Heart left ventricle (tissue), 13 donors: ENCODE measurements at regions not wholly inside any gene's neighbourhood (a gene's known extent, or its start where the extent isn't known, plus 50 kb on each side); places are given as distances from the start of the nearest gene placed in this dataset.
"Not testable (repeated sequence)": the region's sequence is repeated elsewhere in the genome, so short reads cannot be mapped to it uniquely, and the experiment has no call there.

Experiments used
- POLR2A ChIP-seq, 2 donors: fragments of 450-650 bp; IDR thresholded peaks; one replicate each; pipeline ENCODE4 v1.6.1; 2017; ENCODE audit warnings: antibody characterized with exemption in 2 of 2, mild to moderate bottlenecking in 2 of 2, moderate library complexity in 2 of 2
- TF ChIP-seq, protein P1 (sequence below), 12 donors: fragments of 200-600 bp; sonication (generic) in 4 of 12; IDR thresholded peaks; one replicate each; pipeline versions ENCODE4 v1.5.0 to v1.8.0; 2018 to 2022; ENCODE audit warnings: antibody characterized with exemption in 12 of 12, mild to moderate bottlenecking in 5 of 12
- donor health status: ischemic (EF 13 %, LVEDD 7.1; RV severe dilation, severe dysfunction).
- donor health status: DM: no; HTN: yes; CAD: no.
- donor health status: DM: no; HTN: no; CAD: no.
- donor health status: ischemic (EF 25% LVEDD 6.9; RV normal size, moderate dysfunction).
- donor health status: ischemic (EF 25% LVEDD 5.7; RV mildly dilated, moderate dysfunction).
- donor health status: ischemic (EF 35%, LVEDD 5.7; RV mildly dilated, moderate dysfunction).
- donor health status: nonischemic (EF 11% LVEDD 7.7; RV severe dilation, severe dysfunction).
- donor health status: DM: yes; HTN: yes; CAD: no.
- donor health status: PGD.
- donor health status: ischemic (EF 29% LVEDD 5.4; RV normal size, mild dysfunction).
- donor health status: nonischemic (EF 23%, LVEDD 6.1; RV moderate dilation, normal function).

DNA sequence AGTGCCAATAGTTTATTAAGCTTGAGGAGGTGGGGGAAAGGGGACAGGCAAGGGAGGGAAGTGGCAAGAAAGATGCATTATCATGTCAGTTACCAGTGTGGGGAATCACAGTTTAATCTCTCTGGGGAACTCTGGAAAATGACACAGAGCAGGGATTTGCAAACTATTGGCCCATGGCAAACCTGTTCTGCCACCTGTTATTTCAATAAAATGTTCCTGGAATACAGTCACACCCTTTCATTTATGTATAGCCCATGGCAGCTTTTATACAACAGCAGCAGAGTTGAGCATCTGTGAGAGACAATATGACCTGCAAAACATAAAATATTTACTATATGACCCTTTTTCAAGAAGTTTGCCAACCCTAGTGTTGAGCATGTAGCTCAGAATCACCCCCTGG, 140.5 kb downstream of the NPIPA7 start:
- TF ChIP-seq, protein P1, sequence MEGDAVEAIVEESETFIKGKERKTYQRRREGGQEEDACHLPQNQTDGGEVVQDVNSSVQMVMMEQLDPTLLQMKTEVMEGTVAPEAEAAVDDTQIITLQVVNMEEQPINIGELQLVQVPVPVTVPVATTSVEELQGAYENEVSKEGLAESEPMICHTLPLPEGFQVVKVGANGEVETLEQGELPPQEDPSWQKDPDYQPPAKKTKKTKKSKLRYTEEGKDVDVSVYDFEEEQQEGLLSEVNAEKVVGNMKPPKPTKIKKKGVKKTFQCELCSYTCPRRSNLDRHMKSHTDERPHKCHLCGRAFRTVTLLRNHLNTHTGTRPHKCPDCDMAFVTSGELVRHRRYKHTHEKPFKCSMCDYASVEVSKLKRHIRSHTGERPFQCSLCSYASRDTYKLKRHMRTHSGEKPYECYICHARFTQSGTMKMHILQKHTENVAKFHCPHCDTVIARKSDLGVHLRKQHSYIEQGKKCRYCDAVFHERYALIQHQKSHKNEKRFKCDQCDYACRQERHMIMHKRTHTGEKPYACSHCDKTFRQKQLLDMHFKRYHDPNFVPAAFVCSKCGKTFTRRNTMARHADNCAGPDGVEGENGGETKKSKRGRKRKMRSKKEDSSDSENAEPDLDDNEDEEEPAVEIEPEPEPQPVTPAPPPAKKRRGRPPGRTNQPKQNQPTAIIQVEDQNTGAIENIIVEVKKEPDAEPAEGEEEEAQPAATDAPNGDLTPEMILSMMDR (IDR thresholded peaks at IDR 0.05): not testable (repeated sequence)
- not testable (repeated sequence) for TF ChIP-seq POLR2A (IDR thresholded peaks at IDR 0.05)
